LoVo (cell line): ENCODE measurements at regions not wholly inside any gene's neighbourhood (a gene's known extent, or its start where the extent isn't known, plus 50 kb on each side); places are given as distances from the start of the nearest gene placed in this dataset.
A peak's percentile ranks its signal among the peaks of the same experiment; 100 is the strongest.

Experiments
- DNase-seq: peaks from one replicate; pipeline ENCODE4 v3.0.0-alpha.2; 2016; ENCODE audit warnings: low spot score

DNA sequence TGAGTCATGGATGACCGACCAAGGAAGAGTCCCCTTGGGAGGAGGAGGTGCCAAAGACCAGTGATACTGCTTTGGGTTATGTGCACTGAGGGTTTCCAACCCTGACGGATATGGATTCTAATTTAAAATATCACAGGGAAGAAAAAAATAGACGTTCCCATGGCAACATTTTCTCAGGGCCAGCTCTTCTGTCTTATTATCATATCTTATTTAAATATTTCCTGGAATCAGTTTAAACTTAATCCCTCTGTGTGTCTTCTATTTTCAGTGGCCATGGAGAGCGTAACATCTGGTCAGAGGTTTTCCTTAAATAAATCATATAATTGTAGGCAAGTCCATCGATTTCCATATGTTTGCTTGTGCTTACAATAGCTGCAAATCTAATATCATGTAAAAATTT, 205.4 kb upstream of the FMN2 start:
- no peak for DNase-seq

DNA sequence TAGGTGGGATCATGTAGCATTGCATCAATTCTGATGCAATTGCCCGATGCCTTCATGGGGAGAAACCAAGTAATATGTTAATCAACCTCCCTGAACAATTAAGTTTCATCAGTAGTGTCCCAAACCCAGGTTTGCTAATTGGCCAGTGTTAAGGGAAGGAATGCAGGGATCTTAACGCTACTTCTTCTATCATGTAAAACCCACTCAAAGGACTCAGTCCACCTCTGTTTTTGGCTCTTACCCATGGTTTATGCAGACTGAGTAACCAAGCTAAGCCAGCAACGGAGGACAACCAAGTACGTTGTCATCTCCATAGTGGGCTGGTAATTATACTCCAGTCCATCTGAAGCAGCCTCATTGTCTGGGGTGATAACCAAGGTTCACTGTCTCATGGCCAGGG, 203.0 kb upstream of the FMN2 start:
- no peak for DNase-seq

DNA sequence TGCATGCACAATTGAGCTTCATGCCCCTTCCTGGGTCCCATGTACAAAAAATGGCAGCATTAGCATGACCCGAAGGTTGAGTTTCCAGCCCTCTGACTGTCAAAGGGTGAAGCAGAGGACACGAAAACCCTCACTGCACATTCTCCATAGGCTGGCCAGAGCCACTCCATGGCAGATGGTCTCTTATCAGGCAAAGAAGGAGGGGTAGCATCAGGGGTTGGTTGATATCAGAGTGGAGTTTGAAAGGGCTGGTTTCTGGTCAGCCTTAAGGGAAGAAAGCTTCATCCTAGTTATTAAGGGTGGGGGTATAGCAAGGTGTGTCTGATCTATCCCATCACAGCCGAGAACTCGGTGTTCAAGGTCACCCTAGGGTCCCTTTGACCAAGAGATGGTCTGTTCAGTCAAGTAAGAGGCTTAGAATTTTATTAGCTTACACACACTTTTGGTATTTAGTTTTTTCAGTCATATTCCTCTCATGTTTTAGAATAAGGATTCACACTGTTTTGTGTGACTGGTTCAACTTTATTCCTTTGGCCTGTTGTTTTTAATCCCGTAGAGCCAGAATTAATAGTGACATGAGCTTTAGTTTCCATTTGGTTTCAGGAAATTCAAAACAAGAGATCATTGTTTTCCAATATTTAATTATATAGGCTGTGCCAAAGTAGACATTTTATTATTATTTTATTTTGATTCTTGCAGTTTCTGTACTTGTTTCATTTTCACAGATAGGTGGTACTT, 199.9 kb upstream of the FMN2 start:
- DNase-seq: no peak

DNA sequence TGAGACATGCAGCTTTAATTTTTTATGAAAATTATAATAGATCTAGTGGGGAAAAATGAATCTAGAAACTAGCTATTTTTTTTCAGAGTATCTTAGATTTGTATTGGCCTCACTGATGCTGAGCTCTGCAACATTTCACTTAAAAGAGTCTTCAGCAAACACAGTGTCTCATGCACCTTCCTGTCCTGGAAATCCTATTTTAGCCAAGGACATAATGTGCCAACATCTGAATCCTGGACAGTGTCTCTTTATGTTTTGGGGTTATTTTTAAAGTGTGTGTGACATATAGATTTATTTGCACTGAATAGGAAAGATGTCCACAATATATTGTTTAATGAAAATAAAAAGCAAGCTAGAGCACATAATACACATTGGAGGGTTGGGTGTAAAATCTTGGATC, 199.1 kb upstream of the FMN2 start:
- no peak for DNase-seq

DNA sequence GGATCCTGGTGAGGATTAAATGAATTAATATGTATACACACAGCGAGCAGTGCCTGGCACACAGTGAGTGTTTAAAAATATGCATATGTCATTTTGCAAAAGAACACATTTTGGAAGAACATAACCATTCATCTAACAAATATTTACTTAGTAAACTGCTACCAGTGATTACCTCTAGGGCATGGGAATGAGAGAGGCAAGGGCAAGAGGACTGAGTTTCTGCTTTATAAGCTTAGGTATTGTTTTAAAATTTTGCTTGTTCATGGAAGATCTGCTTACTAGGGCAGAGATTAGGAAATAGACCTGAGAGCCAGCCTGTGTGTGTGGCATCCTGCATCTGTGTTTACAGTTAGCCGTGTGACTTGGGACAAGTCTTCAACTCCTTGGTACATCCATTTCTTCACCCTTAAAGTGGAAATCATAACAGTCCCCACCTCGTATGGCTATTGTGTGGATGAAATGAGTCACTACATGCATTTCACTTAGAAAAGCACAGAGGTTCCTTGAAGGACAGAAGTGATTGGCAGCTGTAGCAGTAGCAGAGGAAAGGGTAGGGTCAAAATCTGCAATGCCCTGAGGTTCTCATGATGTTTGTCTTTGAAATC, 198.5 kb upstream of the FMN2 start:
- no peak for DNase-seq

DNA sequence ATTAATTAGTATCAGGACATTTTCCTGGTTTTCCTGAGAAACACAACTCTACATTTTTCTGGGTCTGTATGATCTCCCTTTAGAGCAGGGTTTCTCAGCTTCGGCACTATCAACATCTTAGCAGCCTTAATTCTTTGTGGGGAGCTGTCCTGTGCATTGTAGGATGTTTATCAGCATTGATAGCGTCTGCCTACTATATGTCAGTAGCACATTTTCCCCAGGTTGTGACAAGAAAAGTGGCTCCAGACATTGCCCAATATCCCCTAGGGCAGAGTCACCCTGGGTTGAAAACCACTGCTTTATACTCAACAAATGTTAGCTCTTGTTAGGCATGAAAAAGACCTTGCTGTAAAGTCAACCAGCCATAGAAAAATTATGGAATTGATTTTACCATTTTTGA, 195.1 kb upstream of the FMN2 start:
- DNase-seq: no peak

DNA sequence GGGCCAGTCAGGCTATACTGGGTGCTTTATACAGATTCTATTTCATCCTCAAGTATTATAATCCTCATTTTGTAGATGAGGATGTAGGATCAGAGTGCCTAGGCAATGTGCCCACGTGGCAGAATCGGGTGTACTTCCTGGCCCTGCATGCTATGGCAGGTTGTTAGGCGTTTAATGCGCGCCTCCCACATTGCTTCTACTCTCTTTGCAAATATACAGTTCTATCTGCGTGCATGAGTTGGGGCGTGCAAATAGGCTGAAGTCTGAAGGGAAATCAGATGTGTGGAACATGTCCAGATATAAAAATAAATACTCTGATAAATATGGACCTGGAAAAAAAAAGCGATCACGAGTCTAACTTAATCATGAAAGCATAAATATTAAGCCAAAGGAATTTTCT, 194.7 kb upstream of the FMN2 start:
- DNase-seq: no peak

DNA sequence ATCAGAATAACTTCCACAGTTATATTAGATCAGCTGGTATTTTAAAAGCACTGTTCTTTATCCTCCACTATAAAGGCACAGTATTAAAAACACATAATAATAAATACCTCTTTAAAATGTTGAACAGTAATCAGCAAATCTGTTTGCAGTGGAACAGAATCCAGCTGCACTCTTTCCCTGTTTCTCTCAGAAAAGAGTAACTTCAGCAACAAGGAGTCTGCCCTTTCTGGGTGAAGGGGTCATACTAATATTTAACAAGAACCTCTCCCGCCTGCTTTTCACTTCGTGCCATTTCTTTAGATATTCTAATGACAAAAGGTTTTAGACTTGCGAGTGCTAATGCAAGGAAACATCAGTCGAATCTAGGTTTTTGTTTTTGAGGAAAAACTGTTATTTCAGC, 194.2 kb upstream of the FMN2 start:
- DNase-seq: no peak

DNA sequence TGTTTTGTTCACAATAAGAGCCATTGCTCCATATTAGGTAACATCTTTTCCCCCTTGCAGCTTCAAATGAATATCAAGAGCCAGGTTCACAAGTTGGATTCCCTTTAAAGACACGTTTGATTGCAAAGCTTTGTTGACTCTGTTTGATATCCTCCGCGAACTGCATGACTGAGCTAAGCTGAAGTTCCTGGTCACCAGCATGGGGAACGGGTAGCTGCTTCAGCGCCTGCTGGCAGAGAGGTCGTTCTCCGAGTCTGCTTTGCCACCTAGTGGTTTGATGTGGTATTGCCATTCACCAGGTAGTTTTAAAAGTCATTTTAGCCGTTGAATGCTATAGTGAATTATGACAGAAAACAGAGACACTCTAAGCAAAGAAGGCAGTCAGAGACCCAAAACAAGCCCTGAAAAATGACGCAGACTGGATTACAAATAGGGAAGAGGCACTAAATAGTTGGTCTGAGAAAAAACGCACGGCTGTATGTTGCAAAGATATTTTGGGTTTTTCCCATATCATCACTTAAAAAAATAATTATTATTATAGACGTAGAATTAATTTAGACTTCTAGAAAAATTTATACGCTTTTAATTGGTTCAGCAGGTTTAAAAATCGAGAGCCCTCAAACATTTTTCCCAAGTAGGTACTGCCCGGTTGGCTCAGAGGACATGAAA, 193.5 kb upstream of the FMN2 start:
- DNase-seq: peak; percentile 70

DNA sequence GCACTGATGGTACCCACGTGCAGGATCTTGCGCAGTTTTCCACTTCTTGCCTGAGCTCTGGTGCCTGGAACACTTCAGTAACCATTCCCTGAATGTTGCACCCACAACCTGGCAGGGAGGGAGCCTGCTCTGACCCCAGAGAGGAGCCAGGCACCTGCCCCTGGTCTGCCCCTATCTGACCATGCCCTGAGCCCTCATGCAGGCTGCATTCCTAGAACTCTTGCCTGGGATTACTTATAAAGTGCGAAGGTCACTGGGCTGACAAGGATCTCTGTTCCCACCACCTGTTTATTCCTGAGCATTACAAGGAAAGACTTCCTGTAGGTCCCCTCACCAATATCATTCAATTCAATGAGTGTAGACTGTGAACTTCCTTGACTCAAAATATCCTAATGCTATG, 191.9 kb upstream of the FMN2 start:
- no peak for DNase-seq

DNA sequence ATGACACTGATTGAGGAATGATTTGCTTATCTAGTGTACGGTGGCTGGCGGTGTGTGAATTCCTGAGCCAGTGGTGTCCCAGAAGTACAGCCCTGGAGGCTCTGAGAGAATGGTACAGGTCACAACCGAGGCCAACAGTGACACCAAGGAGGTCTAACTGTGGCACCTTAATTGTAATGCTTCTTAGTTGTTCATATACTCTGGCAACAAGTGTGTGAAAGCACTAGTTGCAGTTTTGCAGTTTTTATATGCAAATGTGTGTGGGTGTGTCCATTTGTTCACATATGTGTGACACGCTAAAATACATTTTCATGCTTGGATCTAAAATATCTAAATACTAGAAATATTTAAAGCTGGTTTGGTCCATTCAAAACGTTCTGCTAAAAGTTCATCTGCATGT, 185.3 kb upstream of the FMN2 start:
- no peak for DNase-seq

DNA sequence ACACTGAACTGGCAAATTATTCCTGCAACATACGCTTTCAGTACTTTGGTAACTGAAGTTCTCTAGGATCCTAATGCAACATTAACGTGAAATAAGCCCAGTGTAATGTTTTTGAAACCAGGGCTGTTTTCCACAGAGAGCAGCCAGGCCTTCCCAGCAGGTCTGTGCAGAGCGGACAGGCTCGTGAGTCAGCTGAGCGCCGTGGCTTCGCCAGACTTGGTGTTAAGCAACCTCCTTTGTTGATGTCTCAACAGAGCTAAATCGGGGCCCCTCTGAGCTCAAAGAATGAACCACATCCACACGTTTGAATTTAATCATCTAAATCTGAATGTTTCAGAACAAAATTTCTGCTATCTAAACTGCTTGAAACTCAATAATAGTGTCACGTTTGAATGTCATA, 181.8 kb upstream of the FMN2 start:
- no peak for DNase-seq

DNA sequence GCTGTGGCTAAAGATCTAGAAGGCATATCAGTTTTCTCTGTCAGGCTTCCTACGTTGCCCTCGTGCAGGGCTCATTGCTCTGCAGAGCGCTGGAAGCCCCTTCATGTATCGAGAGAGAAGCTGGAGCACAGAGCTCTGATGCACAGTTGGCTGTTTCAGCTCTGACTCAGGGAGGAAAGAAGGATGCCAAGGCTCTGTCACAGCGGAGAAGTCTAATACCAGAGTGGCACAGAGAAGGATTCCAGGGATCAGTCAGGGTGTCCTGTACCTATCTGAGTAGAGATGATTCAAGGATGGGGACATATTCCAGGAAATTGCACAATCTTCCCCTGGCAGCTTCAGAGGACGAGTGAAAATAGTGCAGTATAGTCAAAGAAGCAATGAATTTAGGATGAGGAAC, 179.2 kb upstream of the FMN2 start:
- no peak for DNase-seq

DNA sequence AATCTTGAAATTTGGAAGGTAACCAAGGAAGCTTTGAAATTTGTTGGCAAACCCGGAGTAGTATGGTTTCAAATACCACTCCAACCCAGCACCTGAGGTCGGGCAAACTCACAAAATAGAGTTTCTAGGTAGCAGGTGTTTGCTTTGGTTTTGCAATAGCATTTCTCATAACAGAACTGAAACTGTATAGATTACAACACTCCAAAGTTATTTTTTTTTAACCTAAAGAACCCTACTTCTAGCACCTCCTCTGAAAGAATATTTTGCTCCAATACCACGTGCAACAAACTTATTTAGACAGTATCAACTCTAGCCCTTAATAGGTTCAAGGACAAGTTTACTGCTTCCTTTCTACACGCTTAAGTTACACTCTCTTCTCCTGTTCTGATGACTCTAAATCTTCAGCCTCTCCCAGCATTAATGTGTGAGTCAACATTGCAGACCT, 178.5 kb upstream of the FMN2 start:
- no peak for DNase-seq

DNA sequence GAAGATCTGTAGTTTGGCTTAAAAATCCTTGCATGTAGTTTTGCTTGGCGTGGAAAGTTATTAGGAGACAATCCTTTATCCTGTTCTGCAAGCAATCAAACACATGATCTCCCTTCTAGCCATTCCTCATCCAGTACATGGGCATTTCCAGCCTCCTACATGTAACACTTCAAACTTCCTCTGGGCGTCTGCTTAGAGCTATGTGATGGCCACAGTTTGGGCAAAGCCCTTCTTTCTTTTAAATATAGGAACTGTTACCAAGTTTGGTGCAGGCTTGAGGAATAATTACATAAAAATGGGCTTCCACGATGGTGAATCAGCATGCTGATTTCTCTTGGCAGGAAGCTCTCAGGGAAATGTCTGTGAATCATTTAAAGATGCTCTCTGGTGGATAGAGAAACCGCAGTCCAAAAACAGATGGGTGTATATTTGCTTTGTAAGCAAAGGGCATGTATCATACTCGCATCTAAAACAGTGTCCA, 176.9 kb upstream of the FMN2 start:
- DNase-seq: no peak

DNA sequence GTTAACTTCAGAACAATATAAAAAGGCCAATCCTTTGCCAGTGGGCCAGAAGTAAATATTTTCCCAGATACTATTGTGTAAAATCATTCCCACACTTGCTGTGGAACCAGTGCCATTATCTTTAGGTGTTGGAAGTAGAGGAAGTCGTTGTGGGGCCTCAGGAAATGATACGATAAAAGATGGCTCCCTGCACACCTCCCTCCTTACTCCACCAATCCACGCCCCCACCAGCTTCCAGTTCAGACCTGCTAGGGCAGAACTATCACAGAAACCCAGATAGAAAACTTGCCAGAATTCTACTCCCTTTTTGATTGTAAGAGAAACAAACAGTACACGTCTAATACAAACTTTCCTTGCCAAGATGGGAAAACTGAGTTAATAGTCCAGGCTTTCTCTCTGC, 173.0 kb upstream of the FMN2 start:
- DNase-seq: no peak

DNA sequence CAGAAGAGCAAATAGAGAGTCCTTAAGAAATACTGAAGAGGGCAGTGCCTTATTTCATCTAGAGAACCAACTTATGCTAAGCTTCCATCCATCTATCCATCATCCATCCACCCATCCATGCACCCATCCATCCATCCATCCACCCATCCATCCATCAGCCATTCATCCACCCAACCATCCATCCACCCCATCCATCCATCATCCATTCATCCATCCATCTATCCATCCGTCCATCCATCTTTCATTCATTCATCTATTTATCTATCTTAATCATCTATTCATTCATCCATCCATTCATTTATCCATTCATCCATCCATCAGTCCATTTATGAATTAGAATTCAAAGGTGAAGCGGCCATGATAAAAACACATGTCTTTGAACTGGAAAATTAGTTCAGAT, 171.5 kb upstream of the FMN2 start:
- DNase-seq: no peak

DNA sequence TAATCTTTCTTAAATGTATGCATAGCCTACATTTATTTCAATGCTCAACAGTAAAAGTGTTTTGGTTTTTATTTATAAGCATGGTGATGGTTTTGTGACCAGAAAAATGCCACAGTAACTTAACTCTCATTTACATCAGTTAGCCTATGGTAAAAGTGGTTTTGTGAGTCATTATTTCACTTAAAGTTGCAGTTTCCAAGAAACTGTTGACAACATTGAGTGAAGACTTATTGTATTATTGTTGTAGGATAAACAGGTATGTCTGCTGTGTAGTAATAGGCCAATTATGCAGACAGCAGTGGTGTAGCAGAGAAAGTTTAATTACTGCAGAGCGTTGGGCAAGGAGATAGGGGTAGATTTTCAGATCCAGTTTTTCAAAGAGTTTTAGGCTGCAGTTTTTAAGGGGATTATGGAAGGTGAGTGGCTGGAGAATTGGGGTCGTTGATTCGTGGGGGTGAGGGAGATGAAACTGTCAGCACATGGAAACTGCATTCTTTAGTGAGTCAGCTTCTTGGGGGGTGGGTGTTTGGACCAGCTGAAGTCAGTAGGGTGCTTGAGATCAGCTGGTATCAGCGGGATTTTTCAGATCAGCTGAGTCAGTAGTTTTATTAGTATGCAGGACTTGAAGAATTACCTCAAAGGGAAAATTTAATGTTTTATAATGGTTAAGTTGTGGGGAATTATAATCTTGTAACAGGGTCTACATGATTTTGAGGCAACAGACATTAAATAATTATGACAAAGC, 168.7 kb upstream of the FMN2 start:
- DNase-seq: no peak

DNA sequence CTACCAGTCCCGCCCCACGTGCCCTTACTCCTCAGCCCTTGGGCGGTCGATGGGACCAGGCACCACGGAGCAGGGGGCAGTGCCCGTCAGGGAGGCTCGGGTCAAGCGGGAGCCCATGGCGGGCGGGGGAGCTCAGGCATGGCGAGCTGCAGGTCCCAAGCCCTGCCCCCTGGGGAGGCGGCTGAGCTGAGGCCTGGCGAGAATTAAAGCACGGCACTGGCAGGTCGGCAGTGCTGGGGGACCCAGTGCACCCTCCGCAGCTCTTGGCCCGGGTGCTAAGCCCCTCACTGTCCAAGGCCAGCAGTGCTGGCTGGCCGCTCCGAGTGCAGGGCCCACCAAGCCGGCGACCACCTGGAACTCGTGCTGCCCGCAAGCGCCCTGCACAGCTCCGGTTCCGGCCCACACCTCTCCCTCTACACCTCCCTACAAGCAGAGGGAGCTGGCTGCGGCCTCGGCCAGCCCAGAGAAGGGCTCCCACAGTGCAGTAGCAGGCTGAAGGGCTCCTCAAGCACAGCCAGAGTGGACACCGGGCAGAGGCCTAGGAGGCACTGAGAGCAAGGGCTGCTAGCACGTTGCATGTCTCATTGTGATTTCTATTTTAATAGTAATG, 166.8 kb upstream of the FMN2 start:
- no peak for DNase-seq

DNA sequence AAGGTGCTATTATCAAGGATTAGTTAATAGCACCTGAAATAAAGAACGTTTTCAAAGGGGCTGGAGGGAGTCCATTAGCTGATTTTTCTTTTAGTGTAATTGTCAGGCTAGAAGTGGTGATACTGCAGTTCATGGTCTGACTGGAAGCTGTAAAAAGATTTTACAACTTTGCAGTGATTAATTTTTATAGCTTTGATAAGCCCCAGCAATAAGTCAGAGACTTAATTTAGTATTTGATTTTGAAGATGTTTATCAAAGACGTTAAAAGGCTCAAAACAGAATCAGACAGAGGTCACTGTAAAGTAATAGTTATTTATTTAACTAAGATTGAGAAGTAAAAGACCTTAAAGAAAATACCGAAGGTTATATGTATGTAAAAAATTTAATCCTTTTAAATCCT, 165.5 kb upstream of the FMN2 start:
- no peak for DNase-seq

DNA sequence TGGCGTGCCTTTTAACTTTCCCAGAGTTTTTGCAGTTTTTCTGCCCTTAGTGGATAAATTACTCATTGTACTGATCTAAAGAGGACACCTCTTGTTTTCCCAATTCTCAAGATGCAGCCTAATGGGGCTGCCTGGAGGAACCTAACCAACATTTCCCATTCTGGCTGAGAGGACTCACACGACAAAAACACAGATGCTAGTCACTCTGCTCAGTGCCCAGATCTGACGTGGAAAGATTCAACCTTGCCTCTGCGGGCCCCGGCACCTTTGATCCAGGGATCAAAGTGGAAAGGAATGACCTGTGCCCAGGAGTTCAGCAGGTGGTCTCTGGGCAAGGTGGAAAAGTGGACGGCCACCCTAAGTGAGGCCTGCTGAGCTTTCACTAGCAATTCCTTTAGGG, 162.4 kb upstream of the FMN2 start:
- DNase-seq: no peak

DNA sequence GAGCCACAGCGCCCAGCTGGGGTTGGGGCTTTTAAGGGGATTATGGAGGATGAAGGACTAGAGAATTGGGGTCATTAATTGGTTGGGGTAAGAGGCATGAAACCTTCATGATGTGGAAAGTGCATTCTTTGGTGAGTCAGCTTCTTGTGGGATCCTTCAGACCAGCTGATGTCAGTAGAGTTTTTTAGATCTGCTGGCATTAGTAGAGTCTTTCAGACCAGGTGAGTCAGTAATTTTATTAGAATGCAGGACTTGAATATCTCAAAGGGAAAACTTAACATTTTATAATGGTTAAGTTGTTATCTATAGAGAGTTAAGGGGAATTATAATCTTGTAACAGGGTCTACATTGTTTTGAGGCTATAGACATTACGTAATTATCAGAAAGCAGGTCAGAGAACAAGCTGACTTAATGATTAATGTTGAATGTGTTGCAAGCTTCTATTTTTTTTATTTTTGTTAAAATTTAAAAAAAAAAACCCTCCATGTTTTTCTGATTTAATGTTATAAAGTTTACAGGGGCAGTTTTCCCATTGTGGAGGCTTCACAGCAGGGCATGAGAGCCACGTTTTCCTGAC, 160.9 kb upstream of the FMN2 start:
- no peak for DNase-seq
